Gastroesophageal sphincter (tissue), 4 donors: ENCODE measurements at regions not wholly inside any gene's neighbourhood (a gene's known extent, or its start where the extent isn't known, plus 50 kb on each side); places are given as distances from the start of the nearest gene placed in this dataset.

Experiments used
- ATAC-seq: fragments of 150-250 bp; one replicate; pipeline ENCODE4 v1.9.1; 2016; ENCODE audit warnings: mild to moderate bottlenecking, moderate library complexity
- H3K27ac ChIP-seq, 4 donors: fragments of 200-600 bp; sonication (generic) in 3 of 4; 1 replicate in 3 of 4; 2 replicates in 1 of 4; pipeline ENCODE4 v1.5.1; 2016 to 2019
- H3K27me3 ChIP-seq: fragments of 200-600 bp; sonication (generic); one replicate; pipeline ENCODE4 v1.5.1; 2019
- H3K36me3 ChIP-seq, 2 donors: fragments of 200-600 bp; sonication (generic); one replicate each; pipeline ENCODE4 v1.5.1; 2019; ENCODE audit warnings: control low read depth in 1 of 2
- H3K4me1 ChIP-seq, 3 donors: fragments of 200-600 bp; sonication (generic); 1 replicate in 2 of 3; 2 replicates in 1 of 3; pipeline ENCODE4 v1.5.1; 2016 to 2019; ENCODE audit warnings: control low read depth in 2 of 3
- H3K4me3 ChIP-seq, 2 donors: fragments of 200-600 bp; sonication (generic); one replicate each; pipeline ENCODE4 v1.5.1; 2019; ENCODE audit warnings: mild to moderate bottlenecking in 1 of 2, moderate library complexity in 1 of 2
- H3K9me3 ChIP-seq, 3 donors: fragments of 200-600 bp; sonication (generic); one replicate each; pipeline ENCODE4 v1.5.1; 2017 to 2019; ENCODE audit warnings: control low read depth in 2 of 3
- CTCF ChIP-seq, 4 experiments: fragments of 200-600 bp in 2 of 4; fragments of 450-650 bp in 2 of 4; sonication (generic) in 1 of 4; IDR thresholded peaks; one replicate each; pipeline ENCODE4 v1.5.1; 2017 to 2019; ENCODE audit warnings: antibody characterized with exemption in 4 of 4, mild to moderate bottlenecking in 2 of 4, moderate library complexity in 2 of 4
- EP300 ChIP-seq: sonication (generic); formaldehyde crosslinking; IDR thresholded peaks from one replicate; pipeline ENCODE4 v1.6.1; 2017; ENCODE audit warnings: antibody characterized with exemption, mild to moderate bottlenecking
- POLR2A ChIP-seq, 2 donors: fragments of 450-650 bp; IDR thresholded peaks; one replicate each; pipeline ENCODE4 v1.6.1; 2017; ENCODE audit warnings: antibody characterized with exemption in 2 of 2, mild to moderate bottlenecking in 2 of 2, moderate library complexity in 1 of 2
- POLR2AphosphoS5 ChIP-seq: sonication (generic); formaldehyde crosslinking; IDR thresholded peaks from one replicate; pipeline ENCODE4 v1.6.1; 2017; ENCODE audit warnings: antibody characterized with exemption
- WGBS, 2 donors: methylation state at CpG; one replicate each; pipeline ENCODE4 v1.1.5; 2018; ENCODE audit warnings: low coverage in 1 of 2; 5-methylcytosine and 5-hydroxymethylcytosine counted together

- no peaks in the 10 kb centered on the region for H3K36me3 ChIP-seq
Observed at GRCh38 chr12:130246560-130246959, 84.3 kb downstream of the FZD10 start.

GRCh38 chr12:130247634-130248237 lies 85.5 kb downstream of the FZD10 start:
- Histone ChIP-seq H3K9me3 (peaks cover 0 to 7% (median 0%) of the 10 kb centered on the region in 3 donors), H3K4me1 (no peaks in the 10 kb centered on the region), H3K27me3 (peaks cover under 1% of the 10 kb centered on the region), H3K27ac (no peak overlapping the region), H3K36me3 (no peaks in the 10 kb centered on the region), H3K4me3 (no peak overlapping the region)
- WGBS, 2 donors = 64 to 79% methylated on average over 4 of the region's 4 CpGs
- TF ChIP-seq POLR2AphosphoS5 (no peak), CTCF (IDR thresholded peaks at IDR 0.05) (no peak), POLR2A (IDR thresholded peaks at IDR 0.05) (no peak), EP300 (no peak)
- no peak for ATAC-seq

More at GRCh38 chr12:130246560-130246959, 84.3 kb downstream of the FZD10 start:
- Histone ChIP-seq H3K4me3 (no peak overlapping the region), H3K27me3 (no peaks in the 10 kb centered on the region), H3K9me3 (peaks cover 0 to 7% (median 0%) of the 10 kb centered on the region in 3 donors), H3K27ac (no peak overlapping the region), H3K4me1 (no peaks in the 10 kb centered on the region)
- TF ChIP-seq POLR2A (IDR thresholded peaks at IDR 0.05) (no peak), EP300 (no peak)
- no peak for ATAC-seq
- WGBS, 2 donors = 68 to 81% methylated on average over 5 to 6 of the region's 6 CpGs

GRCh38 chr12:130249376-130249775 lies 87.1 kb downstream of the FZD10 start:
- WGBS, 2 donors = 72 to 75% methylated on average over 5 to 6 of the region's 6 CpGs
- H3K36me3 ChIP-seq = no peaks in the 10 kb centered on the region
- H3K27ac ChIP-seq = no peak overlapping the region
- TF ChIP-seq EP300 (no peak), POLR2A (IDR thresholded peaks at IDR 0.05) (no peak), CTCF (IDR thresholded peaks at IDR 0.05) (no peak), POLR2AphosphoS5 (no peak)
- H3K9me3 ChIP-seq = peaks cover 0 to 7% (median 0%) of the 10 kb centered on the region in 3 donors
- ATAC-seq = no peak
- H3K4me3 ChIP-seq = no peak overlapping the region
- no peaks in the 10 kb centered on the region for H3K4me1 ChIP-seq
- peaks cover 8% of the 10 kb centered on the region for H3K27me3 ChIP-seq

GRCh38 chr12:130251236-130251780 lies 86.4 kb upstream of the PIWIL1 start:
- peaks cover 8% of the 10 kb centered on the region for H3K27me3 ChIP-seq
- H3K27ac ChIP-seq = no peak overlapping the region
- peaks cover 0 to 7% (median 0%) of the 10 kb centered on the region in 3 donors for H3K9me3 ChIP-seq
- H3K4me1 ChIP-seq = no peaks in the 10 kb centered on the region
- ATAC-seq = no peak
- WGBS, 2 donors = 20 to 32% methylated on average over 4 to 5 of the region's 5 CpGs
- H3K36me3 ChIP-seq = no peaks in the 10 kb centered on the region
- no peak for TF ChIP-seq POLR2AphosphoS5
- TF ChIP-seq POLR2A (IDR thresholded peaks at IDR 0.05) = no peak
- no peak for TF ChIP-seq CTCF (IDR thresholded peaks at IDR 0.05)
- no peak for TF ChIP-seq EP300
- H3K4me3 ChIP-seq = no peak overlapping the region

GRCh38 chr12:130253866-130254265 lies 83.8 kb upstream of the PIWIL1 start:
- Histone ChIP-seq H3K9me3 (peaks cover 0 to 7% (median 0%) of the 10 kb centered on the region in 3 donors), H3K36me3 (no peaks in the 10 kb centered on the region), H3K27ac (no peak overlapping the region), H3K27me3 (peaks cover 18% of the 10 kb centered on the region), H3K4me1 (no peaks in the 10 kb centered on the region), H3K4me3 (no peak overlapping the region)
- ATAC-seq = no peak
- no peak for TF ChIP-seq POLR2AphosphoS5
- TF ChIP-seq POLR2A (IDR thresholded peaks at IDR 0.05) = no peak
- TF ChIP-seq CTCF (IDR thresholded peaks at IDR 0.05) = no peak
- 90 to 92% methylated on average over 2 of the region's 5 CpGs for WGBS, 2 donors
